ENCODE measurements at regions not wholly inside any gene's neighbourhood (a gene's known extent, or its start where the extent isn't known, plus 50 kb on each side); places are given as distances from the start of the nearest gene placed in this dataset.

DNA sequence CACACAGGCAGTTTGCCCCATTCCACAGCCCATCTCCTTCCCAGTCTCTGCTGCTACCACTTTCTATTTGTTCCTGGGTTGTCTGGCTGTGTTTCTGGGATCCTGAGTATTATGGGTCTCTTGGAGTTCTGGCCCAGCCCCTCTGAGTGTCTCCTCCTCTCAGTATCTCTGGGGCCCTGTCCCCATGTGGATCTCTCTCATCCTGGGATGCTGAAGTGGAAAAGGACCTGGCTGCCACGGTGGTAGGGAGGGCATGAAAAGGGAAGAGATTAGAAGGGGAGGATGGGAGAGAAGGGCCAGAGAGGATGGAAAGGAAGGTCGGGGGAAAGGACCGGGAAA, 54.5 kb upstream of the LBX1 start:
- TF ChIP-seq, protein P1, sequence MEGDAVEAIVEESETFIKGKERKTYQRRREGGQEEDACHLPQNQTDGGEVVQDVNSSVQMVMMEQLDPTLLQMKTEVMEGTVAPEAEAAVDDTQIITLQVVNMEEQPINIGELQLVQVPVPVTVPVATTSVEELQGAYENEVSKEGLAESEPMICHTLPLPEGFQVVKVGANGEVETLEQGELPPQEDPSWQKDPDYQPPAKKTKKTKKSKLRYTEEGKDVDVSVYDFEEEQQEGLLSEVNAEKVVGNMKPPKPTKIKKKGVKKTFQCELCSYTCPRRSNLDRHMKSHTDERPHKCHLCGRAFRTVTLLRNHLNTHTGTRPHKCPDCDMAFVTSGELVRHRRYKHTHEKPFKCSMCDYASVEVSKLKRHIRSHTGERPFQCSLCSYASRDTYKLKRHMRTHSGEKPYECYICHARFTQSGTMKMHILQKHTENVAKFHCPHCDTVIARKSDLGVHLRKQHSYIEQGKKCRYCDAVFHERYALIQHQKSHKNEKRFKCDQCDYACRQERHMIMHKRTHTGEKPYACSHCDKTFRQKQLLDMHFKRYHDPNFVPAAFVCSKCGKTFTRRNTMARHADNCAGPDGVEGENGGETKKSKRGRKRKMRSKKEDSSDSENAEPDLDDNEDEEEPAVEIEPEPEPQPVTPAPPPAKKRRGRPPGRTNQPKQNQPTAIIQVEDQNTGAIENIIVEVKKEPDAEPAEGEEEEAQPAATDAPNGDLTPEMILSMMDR (IDR thresholded peaks at IDR 0.05 in 4 of 5, conservative IDR thresholded peaks at IDR 0.05 in 1 of 5), result no peak
- TF ChIP-seq POLR2A (IDR thresholded peaks at IDR 0.05), result no peak

Measured in gastrocnemius medialis (tissue), 4 donors.